H9 (cell line): ENCODE measurements at regions not wholly inside any gene's neighbourhood (a gene's known extent, or its start where the extent isn't known, plus 50 kb on each side); places are given as distances from the start of the nearest gene placed in this dataset.

ENCODE experiments used
- DNase-seq: peaks from one replicate; pipeline ENCODE4 v3.0.0-alpha.2; 2017
- H2AFZ ChIP-seq: one replicate; pipeline ENCODE4 v1.6.1; 2013; ENCODE audit warnings: mild to moderate bottlenecking, low read length, control low read depth, moderate library complexity
- H2AK5ac ChIP-seq: 2 replicates; pipeline ENCODE4 v1.6.1; 2013; ENCODE audit warnings: low read length, control low read depth, mixed read lengths; ENCODE audit not compliant: insufficient read length
- H2BK120ac ChIP-seq: one replicate; pipeline ENCODE4 v1.6.1; 2013; ENCODE audit warnings: low read depth, mild to moderate bottlenecking, low read length, control low read depth, inconsistent platforms; ENCODE audit not compliant: poor library complexity, severe bottlenecking
- H2BK12ac ChIP-seq: 2 replicates; pipeline ENCODE4 v1.6.1; 2013; ENCODE audit warnings: low read length, control low read depth, mixed read lengths, low read depth; ENCODE audit not compliant: insufficient read length
- H2BK15ac ChIP-seq: 2 replicates; pipeline ENCODE4 v1.6.1; 2013; ENCODE audit warnings: low read depth, low read length, control low read depth
- H2BK20ac ChIP-seq: one replicate; pipeline ENCODE4 v1.6.1; 2013; ENCODE audit warnings: low read depth, mild to moderate bottlenecking, low read length, control low read depth, inconsistent platforms; ENCODE audit not compliant: poor library complexity, severe bottlenecking
- H2BK5ac ChIP-seq: 2 replicates; pipeline ENCODE4 v1.6.1; 2013; ENCODE audit warnings: low read length, control low read depth, mixed read lengths; ENCODE audit not compliant: insufficient read length
- H3K14ac ChIP-seq: 2 replicates; pipeline ENCODE4 v1.6.1; 2013; ENCODE audit warnings: low read length, control low read depth; ENCODE audit not compliant: insufficient read depth
- H3K18ac ChIP-seq: 2 replicates; pipeline ENCODE4 v1.6.1; 2013; ENCODE audit warnings: low read depth, mild to moderate bottlenecking, mixed read lengths, low read length, control low read depth; ENCODE audit not compliant: insufficient read length
- H3K23ac ChIP-seq: 2 replicates; pipeline ENCODE4 v1.6.1; 2013; ENCODE audit warnings: low read length, control low read depth, mixed read lengths, low read depth; ENCODE audit not compliant: insufficient read length
- H3K23me2 ChIP-seq: 2 replicates; pipeline ENCODE4 v1.6.1; 2013; ENCODE audit warnings: low read depth, mild to moderate bottlenecking, mixed read lengths, low read length, control low read depth; ENCODE audit not compliant: insufficient read length, poor library complexity, severe bottlenecking
- H3K27ac ChIP-seq: 2 replicates; pipeline ENCODE4 v1.5.1; 2013; ENCODE audit warnings: low read length, control low read depth, mixed read lengths, low read depth; ENCODE audit not compliant: insufficient read length
- H3K27me3 ChIP-seq: 2 replicates; pipeline ENCODE4 v1.6.1; 2013; ENCODE audit warnings: low read length, control low read depth, inconsistent platforms; ENCODE audit not compliant: insufficient read depth
- H3K4ac ChIP-seq: 2 replicates; pipeline ENCODE4 v1.6.1; 2013; ENCODE audit warnings: low read depth, mild to moderate bottlenecking, control low read depth, inconsistent platforms, low read length, moderate library complexity
- H3K4me1 ChIP-seq: 2 replicates; pipeline ENCODE4 v1.6.1; 2013; ENCODE audit warnings: low read length, control low read depth, inconsistent platforms; ENCODE audit not compliant: insufficient read depth
- H3K4me2 ChIP-seq: 2 replicates; pipeline ENCODE4 v1.6.1; 2013; ENCODE audit warnings: low read length, control low read depth, mixed read lengths; ENCODE audit not compliant: insufficient read length, insufficient read depth
- H3K56ac ChIP-seq: 2 replicates; pipeline ENCODE4 v1.6.1; 2013; ENCODE audit warnings: low read depth, mild to moderate bottlenecking, mixed read lengths, low read length, control low read depth; ENCODE audit not compliant: insufficient read length
- H3K79me1 ChIP-seq: 2 replicates; pipeline ENCODE4 v1.6.1; 2013; ENCODE audit warnings: low read depth, mild to moderate bottlenecking, moderate library complexity, low read length, control low read depth, inconsistent platforms; ENCODE audit not compliant: insufficient read depth, poor library complexity, severe bottlenecking
- H3K79me2 ChIP-seq: 2 replicates; pipeline ENCODE4 v1.6.1; 2013; ENCODE audit warnings: low read length, control low read depth, inconsistent platforms; ENCODE audit not compliant: insufficient read depth
- H3K9ac ChIP-seq: 2 replicates; pipeline ENCODE4 v1.6.1; 2013; ENCODE audit warnings: low read length, control low read depth, mixed read lengths; ENCODE audit not compliant: insufficient read length; ENCODE audit errors: extremely low read depth
- H3K9me3 ChIP-seq: one replicate; pipeline ENCODE4 v1.6.1; 2013; ENCODE audit warnings: low read depth, low read length, inconsistent platforms; ENCODE audit not compliant: control insufficient read depth
- H3T11ph ChIP-seq: one replicate; pipeline ENCODE4 v1.6.1; 2013; ENCODE audit warnings: mild to moderate bottlenecking, low read length, control low read depth, inconsistent platforms
- H4K20me1 ChIP-seq: one replicate; pipeline ENCODE4 v1.6.1; 2013; ENCODE audit not compliant: control insufficient read depth, insufficient read length, insufficient read depth
- H4K5ac ChIP-seq: 2 replicates; pipeline ENCODE4 v1.6.1; 2013; ENCODE audit warnings: low read depth, mild to moderate bottlenecking, mixed read lengths, low read length, control low read depth; ENCODE audit not compliant: insufficient read length
- H4K8ac ChIP-seq: replicated peaks from 2 replicates; pipeline ENCODE4 v1.6.1; 2013; ENCODE audit warnings: low read length, control low read depth, mixed read lengths, low read depth; ENCODE audit not compliant: insufficient read length
- H4K91ac ChIP-seq: 2 replicates; pipeline ENCODE4 v1.6.1; 2013; ENCODE audit warnings: low read depth, mild to moderate bottlenecking, moderate library complexity, mixed read lengths, low read length, control low read depth; ENCODE audit not compliant: insufficient read length
- H3K27ac Mint-ChIP-seq, 3 experiments: 2 replicates in 2 of 3; 3 replicates in 1 of 3; pipeline ENCODE4 v1.8.0; 2020 to 2021; ENCODE audit warnings: mixed read lengths in 3 of 3, mild to moderate bottlenecking in 1 of 3, moderate library complexity in 1 of 3
- H3K27me3 Mint-ChIP-seq: 2 replicates; pipeline ENCODE4 v1.8.0; 2021; ENCODE audit warnings: low read depth, mild to moderate bottlenecking, moderate library complexity, mixed read lengths
- H3K36me3 Mint-ChIP-seq, 3 experiments: 2 replicates in 2 of 3; 3 replicates in 1 of 3; pipeline ENCODE4 v1.8.0; 2020 to 2021; ENCODE audit warnings: low read depth in 3 of 3, mixed read lengths in 3 of 3; ENCODE audit not compliant: insufficient read depth in 1 of 3
- H3K4me1 Mint-ChIP-seq, 2 experiments: 2 replicates each; pipeline ENCODE4 v1.8.0; 2020; ENCODE audit warnings: mixed read lengths in 2 of 2
- H3K4me3 Mint-ChIP-seq, 2 experiments: 2 replicates in 1 of 2; 3 replicates in 1 of 2; pipeline ENCODE4 v1.8.0; 2020 to 2021; ENCODE audit warnings: mild to moderate bottlenecking in 2 of 2, mixed read lengths in 2 of 2, moderate library complexity in 1 of 2
- H3K9me3 Mint-ChIP-seq, 2 experiments: 2 replicates in 1 of 2; 3 replicates in 1 of 2; pipeline ENCODE4 v1.8.0; 2020; ENCODE audit warnings: mild to moderate bottlenecking in 2 of 2, mixed read lengths in 2 of 2, moderate library complexity in 1 of 2
- CTCF ChIP-seq: fragments of 200-600 bp; sonication (generic); conservative IDR thresholded peaks from 3 replicates; pipeline ENCODE4 v1.8.0; 2021; ENCODE audit warnings: antibody characterized with exemption, mild to moderate bottlenecking

GRCh38 chr3:94293793-94294195 is 230.9 kb downstream of the NSUN3 start:
- Histone ChIP-seq H4K91ac (no peak overlapping the region), H3K79me2 (no peaks in the 10 kb centered on the region), H3K27me3 (no peaks in the 10 kb centered on the region; the same call in none of the 2 replicates), H3K14ac (no peak overlapping the region), H2BK5ac (no peak overlapping the region), H3K23ac (no peak overlapping the region), H3K9ac (no peak overlapping the region), H2AK5ac (no peak overlapping the region), H3K4me2 (no peak overlapping the region), H2BK20ac (no peak overlapping the region), H3K79me1 (no peaks in the 10 kb centered on the region), H3K23me2 (no peaks in the 10 kb centered on the region), H4K8ac (no peak overlapping the region), H4K20me1 (no peaks in the 10 kb centered on the region), H4K5ac (no peak overlapping the region), H2AFZ (no peak overlapping the region), H3K56ac (no peak overlapping the region), H3K27ac (no peak overlapping the region), H2BK15ac (no peak overlapping the region), H3T11ph (no peak overlapping the region), H3K18ac (no peak overlapping the region), H3K9me3 (no peaks in the 10 kb centered on the region), H2BK120ac (no peak overlapping the region), H2BK12ac (no peak overlapping the region), H3K4ac (no peak overlapping the region), H3K4me1 (no peaks in the 10 kb centered on the region)
- Mint-ChIP-seq H3K4me3 (no peak overlapping the region), H3K27ac (no peak overlapping the region), H3K9me3 (peaks cover 6 to 7% of the 10 kb centered on the region in 2 experiments; a peak in 4 of 5 replicates), H3K4me1 (peaks cover 8 to 10% of the 10 kb centered on the region in 2 experiments), H3K36me3 (peaks cover 0 to 11% (median 0%) of the 10 kb centered on the region in 3 experiments; a peak in 2 of 7 replicates), H3K27me3 (peaks cover 6% of the 10 kb centered on the region)
- TF ChIP-seq CTCF, result no peak
- no peak for DNase-seq
